Body of pancreas (tissue), 4 donors: ENCODE measurements at regions not wholly inside any gene's neighbourhood (a gene's known extent, or its start where the extent isn't known, plus 50 kb on each side); places are given as distances from the start of the nearest gene placed in this dataset.

Experiments
- ATAC-seq: fragments of 150-250 bp; one replicate; pipeline ENCODE4 v1.9.1; 2016
- DNase-seq, 4 donors: peaks; one replicate each; pipeline ENCODE4 v3.0.0-alpha.2; 2019
- H3K27ac ChIP-seq, 4 donors: fragments of 200-600 bp; sonication (generic); 1 replicate in 3 of 4; 2 replicates in 1 of 4; pipeline versions ENCODE4 v1.5.1 to v1.6.1; 2016 to 2019; ENCODE audit warnings: mild to moderate bottlenecking in 1 of 4, mixed read lengths in 1 of 4, moderate library complexity in 1 of 4
- H3K27me3 ChIP-seq, 2 donors: fragments of 200-600 bp; sonication (generic); one replicate each; pipeline ENCODE4 v1.6.0; 2016; ENCODE audit warnings: mild to moderate bottlenecking in 1 of 2
- H3K36me3 ChIP-seq, 2 donors: fragments of 200-600 bp; sonication (generic); replicated peaks in 1 of 2; 2 replicates each; pipeline ENCODE4 v1.5.1; 2016; ENCODE audit warnings: low read depth in 2 of 2; ENCODE audit not compliant: insufficient read depth in 1 of 2
- H3K4me1 ChIP-seq: fragments of 200-600 bp; sonication (generic); one replicate; pipeline ENCODE4 v1.6.0; 2016
- H3K4me3 ChIP-seq, 2 donors: fragments of 200-600 bp; sonication (generic); 1 replicate in 1 of 2; 2 replicates in 1 of 2; pipeline ENCODE4 v1.5.1; 2016 to 2019
- H3K9me3 ChIP-seq, 3 donors: fragments of 200-600 bp; sonication (generic); 1 replicate in 2 of 3; 2 replicates in 1 of 3; pipeline ENCODE4 v1.5.1; 2016
- CTCF ChIP-seq, 7 experiments: fragments of 450-650 bp in 4 of 7; fragments of 200-600 bp in 3 of 7; sonication (generic) in 3 of 7; IDR thresholded peaks; one replicate each; pipeline ENCODE4 v1.5.1; 2016 to 2019; ENCODE audit warnings: antibody characterized with exemption in 7 of 7
- POLR2A ChIP-seq, 3 donors: fragments of 450-650 bp; IDR thresholded peaks; one replicate each; pipeline ENCODE4 v1.6.1; 2016; ENCODE audit warnings: antibody characterized with exemption in 3 of 3, mild to moderate bottlenecking in 2 of 3
- WGBS, 2 donors: methylation state at CpG; one replicate each; pipeline ENCODE4 v1.1.5; 2017; 5-methylcytosine and 5-hydroxymethylcytosine counted together
- intact Hi-C: fragments of 100-400 bp; cut with DNase I; formaldehyde crosslinking; loops from one replicate; pipeline ENCODE4 v1.15.1; 2023

- no peaks in the 10 kb centered on the region for H3K4me1 ChIP-seq
- H3K36me3 ChIP-seq = no peaks in the 10 kb centered on the region
- no peaks in the 10 kb centered on the region for H3K9me3 ChIP-seq
- no peak overlapping the region for H3K27ac ChIP-seq
- DNase-seq (peak in 2 of 4 donors; percentile 2), ATAC-seq (no peak)
- intact Hi-C loops = no loop called here
- H3K4me3 ChIP-seq = no peak overlapping the region
- 88 to 90% methylated on average over 4 to 8 of the region's 8 CpGs for WGBS, 2 donors
- H3K27me3 ChIP-seq = no peaks in the 10 kb centered on the region
- TF ChIP-seq POLR2A (IDR thresholded peaks at IDR 0.05) = no peak
- TF ChIP-seq CTCF (IDR thresholded peaks at IDR 0.05) = no peak
These were observed 61.6 kb upstream of the IQSEC1 start for GRCh38 chr3:13134879-13135206.

DNA sequence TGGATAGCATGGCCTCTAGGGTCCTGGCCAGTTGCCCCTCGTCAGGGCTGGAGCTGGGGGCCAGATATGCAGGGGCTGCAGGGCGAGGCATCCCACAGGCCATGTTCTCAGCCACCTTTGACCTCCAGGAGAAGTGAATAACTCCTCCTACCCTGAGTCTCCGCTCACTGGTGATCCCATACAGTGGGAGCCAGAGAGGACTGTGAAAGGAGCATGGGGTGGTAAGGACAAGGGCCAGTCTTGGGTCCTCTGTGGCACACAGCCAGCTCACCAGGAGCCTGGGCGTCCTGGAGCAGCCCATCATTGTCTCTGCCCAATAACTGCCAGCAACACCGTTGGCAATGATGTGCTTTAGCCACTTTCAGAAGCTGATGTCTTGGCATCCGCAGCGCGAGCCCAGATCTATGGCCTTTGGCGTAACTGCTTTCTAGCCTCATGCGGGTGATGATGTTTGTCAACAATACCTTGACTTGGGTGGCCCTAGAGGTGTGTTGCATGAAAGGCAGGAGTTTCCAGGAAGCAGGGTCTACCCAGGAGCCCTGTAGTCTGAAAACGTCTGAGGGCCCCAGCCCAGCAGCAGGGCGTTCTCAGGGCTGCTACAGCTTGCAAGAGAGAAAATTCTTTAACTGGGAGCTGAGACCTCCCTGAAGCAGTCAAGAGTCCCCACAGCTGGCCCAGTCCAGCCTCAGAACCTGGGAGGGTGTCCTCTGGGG lies 61.1 kb upstream of the IQSEC1 start:
- no peak overlapping the region for H3K27ac ChIP-seq
- 95% methylated on average over 3 to 12 of the region's 12 CpGs for WGBS, 2 donors
- TF ChIP-seq POLR2A (IDR thresholded peaks at IDR 0.05) = no peak
- TF ChIP-seq CTCF (IDR thresholded peaks at IDR 0.05) = no peak
- H3K4me3 ChIP-seq = no peak overlapping the region
- H3K9me3 ChIP-seq = no peaks in the 10 kb centered on the region
- intact Hi-C loops = no loop called here
- ATAC-seq = no peak
- peak in 1 of 4 donors; percentile 3 for DNase-seq
- H3K36me3 ChIP-seq = no peaks in the 10 kb centered on the region
- no peaks in the 10 kb centered on the region for H3K4me1 ChIP-seq
- H3K27me3 ChIP-seq = no peaks in the 10 kb centered on the region

DNA sequence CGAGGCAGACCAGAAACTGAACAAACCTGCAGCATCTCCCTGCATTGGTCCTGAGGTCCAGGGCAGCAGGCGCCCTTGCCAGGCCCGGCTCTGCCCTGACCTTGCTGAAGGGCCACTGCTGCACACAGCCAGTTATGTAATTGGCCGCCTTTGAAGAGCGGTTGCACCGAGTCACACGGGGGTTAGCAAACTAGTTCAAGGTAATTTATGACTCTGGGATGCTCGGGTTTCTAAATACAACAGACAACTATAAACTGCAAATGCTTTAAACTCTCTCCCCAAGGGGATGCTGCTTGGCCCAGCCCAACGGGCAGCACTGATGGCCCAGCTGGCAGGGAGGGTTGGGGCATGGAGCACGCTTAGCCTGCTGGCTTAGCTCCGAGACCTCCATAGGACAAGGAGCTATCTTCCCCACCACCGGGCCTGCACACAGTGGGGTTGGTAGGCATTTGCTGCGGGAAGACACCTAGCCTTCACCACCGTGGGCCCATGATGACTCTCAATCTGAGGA lies 60.3 kb upstream of the IQSEC1 start:
- WGBS, 2 donors = 79 to 83% methylated on average over 8 to 14 of the region's 14 CpGs
- no peak for ATAC-seq
- intact Hi-C loops = no loop called here

GRCh38 chr3:13132731-13133410 lies 59.6 kb upstream of the IQSEC1 start:
- DNase-seq (no peak), ATAC-seq (no peak)
- Histone ChIP-seq H3K4me1 (no peaks in the 10 kb centered on the region), H3K36me3 (no peaks in the 10 kb centered on the region), H3K27me3 (no peaks in the 10 kb centered on the region), H3K4me3 (no peak overlapping the region), H3K9me3 (no peaks in the 10 kb centered on the region), H3K27ac (no peak overlapping the region)
- TF ChIP-seq POLR2A (IDR thresholded peaks at IDR 0.05) (no peak), CTCF (IDR thresholded peaks at IDR 0.05) (no peak)
- intact Hi-C loops = no loop called here
- 59 to 70% methylated on average over 6 of the region's 6 CpGs for WGBS, 2 donors

More for the DNA sequence above, 60.3 kb upstream of the IQSEC1 start:
- Histone ChIP-seq H3K36me3 (no peaks in the 10 kb centered on the region), H3K27ac (no peak overlapping the region), H3K9me3 (no peaks in the 10 kb centered on the region), H3K4me3 (no peak overlapping the region), H3K27me3 (no peaks in the 10 kb centered on the region), H3K4me1 (no peaks in the 10 kb centered on the region)
- TF ChIP-seq CTCF (IDR thresholded peaks at IDR 0.05) (no peak), POLR2A (IDR thresholded peaks at IDR 0.05) (no peak)
- DNase-seq = peak in 3 of 4 donors; percentile 0 to 5 (median 4)
